Endodermal cell (in vitro differentiated cells): ENCODE measurements at regions not wholly inside any gene's neighbourhood (a gene's known extent, or its start where the extent isn't known, plus 50 kb on each side); places are given as distances from the start of the nearest gene placed in this dataset.

ENCODE experiments used
- DNase-seq: peaks from one replicate; pipeline ENCODE4 v3.0.0-alpha.2; 2017
- H3K27ac ChIP-seq: 2 replicates; pipeline ENCODE4 v1.5.1; 2013; ENCODE audit warnings: mild to moderate bottlenecking, low read depth, low read length, moderate library complexity
- H3K27me3 ChIP-seq: 2 replicates; pipeline ENCODE4 v1.6.1; 2013; ENCODE audit warnings: mild to moderate bottlenecking, low read length, moderate library complexity; ENCODE audit not compliant: insufficient read depth, control insufficient read depth, poor library complexity, severe bottlenecking
- H3K36me3 ChIP-seq: 2 replicates; pipeline ENCODE4 v1.7.0; 2013; ENCODE audit warnings: mild to moderate bottlenecking, low read length, moderate library complexity; ENCODE audit not compliant: control insufficient read depth, insufficient read depth
- H3K4me1 ChIP-seq: one replicate; pipeline ENCODE4 v1.7.0; 2013; ENCODE audit warnings: low read length; ENCODE audit not compliant: control insufficient read depth, insufficient read depth
- H3K4me3 ChIP-seq: 2 replicates; pipeline ENCODE4 v1.5.1; 2013; ENCODE audit warnings: mild to moderate bottlenecking, low read length, moderate library complexity
- H3K9ac ChIP-seq: 2 replicates; pipeline ENCODE4 v1.6.1; 2013; ENCODE audit warnings: mild to moderate bottlenecking, low read length, moderate library complexity; ENCODE audit not compliant: poor library complexity, severe bottlenecking; ENCODE audit errors: extremely low read depth
- H3K9me3 ChIP-seq: 2 replicates; pipeline ENCODE4 v1.6.1; 2013; ENCODE audit warnings: mild to moderate bottlenecking, low read length, moderate library complexity; ENCODE audit not compliant: control insufficient read depth
- H3K27ac Mint-ChIP-seq: 2 replicates; pipeline ENCODE4 v1.8.0; 2020; ENCODE audit warnings: mixed read lengths
- H3K27me3 Mint-ChIP-seq: 2 replicates; pipeline ENCODE4 v1.8.0; 2021; ENCODE audit warnings: mild to moderate bottlenecking, mixed read lengths; ENCODE audit not compliant: insufficient read depth
- H3K36me3 Mint-ChIP-seq: 2 replicates; pipeline ENCODE4 v1.8.0; 2020; ENCODE audit warnings: low read depth, mixed read lengths
- H3K4me1 Mint-ChIP-seq: 2 replicates; pipeline ENCODE4 v1.8.0; 2020; ENCODE audit warnings: mixed read lengths
- H3K4me3 Mint-ChIP-seq: 2 replicates; pipeline ENCODE4 v1.8.0; 2020; ENCODE audit warnings: mild to moderate bottlenecking, moderate library complexity, mixed read lengths
- H3K9me3 Mint-ChIP-seq: 2 replicates; pipeline ENCODE4 v1.8.0; 2020; ENCODE audit warnings: mild to moderate bottlenecking, mixed read lengths
- WGBS, 2 experiments: methylation state at CpG; one replicate each; pipeline versions ENCODE4 v1.1.5 to v1.1.7; 2013; ENCODE audit warnings: missing lambda C conversion rate in 2 of 2, mixed read lengths in 1 of 2; ENCODE audit not compliant: insufficient coverage in 1 of 2, insufficient read length in 1 of 2; 5-methylcytosine and 5-hydroxymethylcytosine counted together
- TF ChIP-seq, protein P1 (sequence below): fragments of 200-600 bp; sonication (generic); conservative IDR thresholded peaks from 2 replicates; pipeline ENCODE4 v1.5.0; 2021; ENCODE audit warnings: antibody characterized with exemption, mild to moderate bottlenecking

DNA sequence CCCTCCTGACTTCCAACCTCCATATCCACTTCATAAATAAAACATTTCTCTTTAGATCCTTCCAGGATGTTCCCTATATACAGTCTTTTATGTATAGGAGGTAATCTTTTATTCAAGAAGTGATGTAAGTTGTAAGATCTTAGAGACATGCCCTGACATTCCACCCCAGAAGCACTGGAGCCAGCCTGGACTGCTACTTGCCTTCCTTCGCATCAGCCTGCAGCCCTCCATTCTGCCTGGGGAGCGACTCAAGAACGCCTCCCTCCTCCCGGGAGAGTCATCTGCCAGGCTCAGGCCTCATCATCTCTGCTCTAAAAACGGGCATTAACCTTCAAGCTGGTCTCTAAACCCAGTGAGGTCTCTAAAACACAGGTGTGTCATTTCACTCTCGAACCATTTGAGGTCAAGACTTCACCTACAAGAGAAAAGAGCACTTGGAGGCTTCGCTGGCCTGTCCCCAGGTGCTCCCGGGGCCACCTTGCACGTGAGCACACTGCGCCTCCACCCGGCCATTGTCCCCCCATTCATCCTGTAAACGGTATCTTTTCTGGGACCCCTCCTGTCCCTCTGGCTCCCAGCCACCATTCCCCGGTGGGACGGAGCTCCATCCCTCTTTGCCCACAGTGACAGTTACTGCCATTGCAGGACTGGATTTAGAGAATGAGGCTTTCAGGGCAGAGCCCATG, 107.5 kb upstream of the PDE10A start:
- Mint-ChIP-seq H3K27me3 (peaks cover 41% of the 10 kb centered on the region), H3K27ac (no peak overlapping the region), H3K36me3 (no peaks in the 10 kb centered on the region), H3K4me1 (no peaks in the 10 kb centered on the region), H3K4me3 (no peak overlapping the region), H3K9me3 (peaks cover 2% of the 10 kb centered on the region)
- no peaks in the 10 kb centered on the region for H3K4me1 ChIP-seq
- TF ChIP-seq, protein P1, sequence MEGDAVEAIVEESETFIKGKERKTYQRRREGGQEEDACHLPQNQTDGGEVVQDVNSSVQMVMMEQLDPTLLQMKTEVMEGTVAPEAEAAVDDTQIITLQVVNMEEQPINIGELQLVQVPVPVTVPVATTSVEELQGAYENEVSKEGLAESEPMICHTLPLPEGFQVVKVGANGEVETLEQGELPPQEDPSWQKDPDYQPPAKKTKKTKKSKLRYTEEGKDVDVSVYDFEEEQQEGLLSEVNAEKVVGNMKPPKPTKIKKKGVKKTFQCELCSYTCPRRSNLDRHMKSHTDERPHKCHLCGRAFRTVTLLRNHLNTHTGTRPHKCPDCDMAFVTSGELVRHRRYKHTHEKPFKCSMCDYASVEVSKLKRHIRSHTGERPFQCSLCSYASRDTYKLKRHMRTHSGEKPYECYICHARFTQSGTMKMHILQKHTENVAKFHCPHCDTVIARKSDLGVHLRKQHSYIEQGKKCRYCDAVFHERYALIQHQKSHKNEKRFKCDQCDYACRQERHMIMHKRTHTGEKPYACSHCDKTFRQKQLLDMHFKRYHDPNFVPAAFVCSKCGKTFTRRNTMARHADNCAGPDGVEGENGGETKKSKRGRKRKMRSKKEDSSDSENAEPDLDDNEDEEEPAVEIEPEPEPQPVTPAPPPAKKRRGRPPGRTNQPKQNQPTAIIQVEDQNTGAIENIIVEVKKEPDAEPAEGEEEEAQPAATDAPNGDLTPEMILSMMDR = no peak
- peaks cover 10% of the 10 kb centered on the region for H3K9me3 ChIP-seq
- H3K9ac ChIP-seq = no peak overlapping the region
- H3K27me3 ChIP-seq = no peaks in the 10 kb centered on the region
- H3K4me3 ChIP-seq = no peak overlapping the region
- peak; percentile 58 for DNase-seq
- H3K27ac ChIP-seq = no peak overlapping the region
- WGBS, 2 experiments = 81 to 90% methylated on average over 8 to 14 of the region's 14 CpGs
- no peaks in the 10 kb centered on the region for H3K36me3 ChIP-seq

DNA sequence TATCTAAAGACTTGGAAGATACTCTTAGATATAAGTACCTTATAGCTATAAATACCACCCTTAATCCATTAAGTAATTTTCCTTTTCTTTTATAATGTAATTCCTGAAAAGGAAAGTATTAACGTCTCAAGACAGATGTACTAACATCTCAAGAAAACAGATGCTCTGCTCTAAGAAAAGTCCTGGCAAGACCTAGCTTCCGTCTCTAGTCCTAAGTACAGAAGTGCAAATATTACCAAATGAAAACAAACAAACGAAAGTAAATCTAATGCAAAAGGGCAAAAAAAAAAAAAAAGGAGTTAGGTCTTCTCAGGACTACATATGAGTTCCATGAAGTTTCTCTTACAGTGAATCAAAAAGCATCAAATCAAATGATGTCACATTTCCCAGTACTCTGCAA, 106.8 kb upstream of the PDE10A start:
- H3K4me3 Mint-ChIP-seq = no peak overlapping the region
- H3K27me3 Mint-ChIP-seq = peaks cover 38% of the 10 kb centered on the region
- WGBS, 2 experiments = 83 to 91% methylated on average over 2 to 3 of the region's 3 CpGs
- Histone ChIP-seq H3K9ac (no peak overlapping the region), H3K4me3 (no peak overlapping the region), H3K36me3 (no peaks in the 10 kb centered on the region), H3K27ac (no peak overlapping the region), H3K27me3 (no peaks in the 10 kb centered on the region), H3K9me3 (peaks cover 10% of the 10 kb centered on the region), H3K4me1 (no peaks in the 10 kb centered on the region)
- no peaks in the 10 kb centered on the region for H3K4me1 Mint-ChIP-seq
- no peak overlapping the region for H3K27ac Mint-ChIP-seq
- DNase-seq = no peak
- TF ChIP-seq, protein P1 = no peak
- H3K9me3 Mint-ChIP-seq = peaks cover 3% of the 10 kb centered on the region
- no peaks in the 10 kb centered on the region for H3K36me3 Mint-ChIP-seq

DNA sequence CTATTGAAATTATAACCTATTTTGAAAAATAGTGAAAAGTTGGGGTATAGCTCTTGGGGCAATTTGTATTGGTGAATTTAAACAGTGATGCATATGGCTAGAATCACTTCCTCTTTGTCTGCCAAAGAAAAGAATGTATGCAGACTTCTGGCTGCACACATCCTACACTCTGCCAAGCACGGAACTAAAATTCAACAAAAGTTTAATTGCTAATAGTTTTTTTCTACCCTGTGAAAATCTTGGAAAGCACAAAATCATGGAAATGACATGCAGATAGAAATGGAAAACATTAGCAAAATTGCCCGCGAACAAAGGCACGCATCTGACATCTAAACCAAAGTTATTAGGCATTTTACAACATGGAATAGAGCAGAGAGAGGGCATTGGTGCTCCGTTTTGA, 106.4 kb upstream of the PDE10A start:
- peaks cover 11% of the 10 kb centered on the region for H3K9me3 ChIP-seq
- H3K27me3 ChIP-seq = no peaks in the 10 kb centered on the region
- no peak overlapping the region for H3K9ac ChIP-seq
- no peaks in the 10 kb centered on the region for H3K36me3 ChIP-seq
- no peak overlapping the region for H3K27ac ChIP-seq
- Mint-ChIP-seq H3K27ac (no peak overlapping the region), H3K9me3 (peaks cover 8% of the 10 kb centered on the region), H3K36me3 (no peaks in the 10 kb centered on the region), H3K27me3 (peaks cover 37% of the 10 kb centered on the region), H3K4me1 (no peaks in the 10 kb centered on the region), H3K4me3 (no peak overlapping the region)
- no peak overlapping the region for H3K4me3 ChIP-seq
- WGBS, 2 experiments = 88 to 100% methylated on average over 1 to 5 of the region's 5 CpGs
- TF ChIP-seq, protein P1 = no peak
- no peaks in the 10 kb centered on the region for H3K4me1 ChIP-seq
- no peak for DNase-seq
